Nephron progenitor cell (in vitro differentiated cells): ENCODE measurements at regions not wholly inside any gene's neighbourhood (a gene's known extent, or its start where the extent isn't known, plus 50 kb on each side); places are given as distances from the start of the nearest gene placed in this dataset.

Experiments used
- DNase-seq: peaks from one replicate; pipeline ENCODE4 v3.0.0; 2021
- H3K27ac Mint-ChIP-seq: 2 replicates; pipeline ENCODE4 v1.8.0; 2021; ENCODE audit warnings: mild to moderate bottlenecking, moderate library complexity, mixed read lengths
- H3K27me3 Mint-ChIP-seq: 2 replicates; pipeline ENCODE4 v1.8.0; 2021; ENCODE audit warnings: mild to moderate bottlenecking, low read depth, mixed read lengths; ENCODE audit not compliant: poor library complexity
- H3K36me3 Mint-ChIP-seq: 2 replicates; pipeline ENCODE4 v1.8.0; 2021; ENCODE audit warnings: low read depth, mixed read lengths
- H3K4me1 Mint-ChIP-seq: 2 replicates; pipeline ENCODE4 v1.8.0; 2021; ENCODE audit warnings: mixed read lengths
- H3K4me3 Mint-ChIP-seq: 2 replicates; pipeline ENCODE4 v1.8.0; 2021; ENCODE audit warnings: mild to moderate bottlenecking, moderate library complexity, mixed read lengths
- H3K9me3 Mint-ChIP-seq: 2 replicates; pipeline ENCODE4 v1.8.0; 2021; ENCODE audit warnings: mild to moderate bottlenecking, moderate library complexity, mixed read lengths
- TF ChIP-seq, protein P1 (sequence below): fragments of 200-600 bp; sonication (generic); IDR thresholded peaks from 2 replicates; pipeline ENCODE4 v1.5.0; 2021; ENCODE audit warnings: antibody characterized with exemption

GRCh38 chr13:48798180-48798579 lies 144.5 kb downstream of the CYSLTR2 start:
- H3K4me1 Mint-ChIP-seq = no peaks in the 10 kb centered on the region
- TF ChIP-seq, protein P1, sequence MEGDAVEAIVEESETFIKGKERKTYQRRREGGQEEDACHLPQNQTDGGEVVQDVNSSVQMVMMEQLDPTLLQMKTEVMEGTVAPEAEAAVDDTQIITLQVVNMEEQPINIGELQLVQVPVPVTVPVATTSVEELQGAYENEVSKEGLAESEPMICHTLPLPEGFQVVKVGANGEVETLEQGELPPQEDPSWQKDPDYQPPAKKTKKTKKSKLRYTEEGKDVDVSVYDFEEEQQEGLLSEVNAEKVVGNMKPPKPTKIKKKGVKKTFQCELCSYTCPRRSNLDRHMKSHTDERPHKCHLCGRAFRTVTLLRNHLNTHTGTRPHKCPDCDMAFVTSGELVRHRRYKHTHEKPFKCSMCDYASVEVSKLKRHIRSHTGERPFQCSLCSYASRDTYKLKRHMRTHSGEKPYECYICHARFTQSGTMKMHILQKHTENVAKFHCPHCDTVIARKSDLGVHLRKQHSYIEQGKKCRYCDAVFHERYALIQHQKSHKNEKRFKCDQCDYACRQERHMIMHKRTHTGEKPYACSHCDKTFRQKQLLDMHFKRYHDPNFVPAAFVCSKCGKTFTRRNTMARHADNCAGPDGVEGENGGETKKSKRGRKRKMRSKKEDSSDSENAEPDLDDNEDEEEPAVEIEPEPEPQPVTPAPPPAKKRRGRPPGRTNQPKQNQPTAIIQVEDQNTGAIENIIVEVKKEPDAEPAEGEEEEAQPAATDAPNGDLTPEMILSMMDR = no peak
- no peaks in the 10 kb centered on the region for H3K27me3 Mint-ChIP-seq
- DNase-seq = no peak
- H3K9me3 Mint-ChIP-seq = peaks cover 16% of the 10 kb centered on the region
- no peak overlapping the region for H3K27ac Mint-ChIP-seq
- H3K36me3 Mint-ChIP-seq = peaks cover 7% of the 10 kb centered on the region
- H3K4me3 Mint-ChIP-seq = no peak overlapping the region

GRCh38 chr13:48801255-48801654 lies 147.5 kb downstream of the CYSLTR2 start:
- H3K27ac Mint-ChIP-seq = no peak overlapping the region
- H3K27me3 Mint-ChIP-seq = peaks cover 6% of the 10 kb centered on the region
- no peak for DNase-seq
- H3K9me3 Mint-ChIP-seq = peaks cover 21% of the 10 kb centered on the region
- peaks cover under 1% of the 10 kb centered on the region for H3K4me1 Mint-ChIP-seq
- peaks cover 7% of the 10 kb centered on the region for H3K36me3 Mint-ChIP-seq
- H3K4me3 Mint-ChIP-seq = no peak overlapping the region
- TF ChIP-seq, protein P1 = no peak

DNA sequence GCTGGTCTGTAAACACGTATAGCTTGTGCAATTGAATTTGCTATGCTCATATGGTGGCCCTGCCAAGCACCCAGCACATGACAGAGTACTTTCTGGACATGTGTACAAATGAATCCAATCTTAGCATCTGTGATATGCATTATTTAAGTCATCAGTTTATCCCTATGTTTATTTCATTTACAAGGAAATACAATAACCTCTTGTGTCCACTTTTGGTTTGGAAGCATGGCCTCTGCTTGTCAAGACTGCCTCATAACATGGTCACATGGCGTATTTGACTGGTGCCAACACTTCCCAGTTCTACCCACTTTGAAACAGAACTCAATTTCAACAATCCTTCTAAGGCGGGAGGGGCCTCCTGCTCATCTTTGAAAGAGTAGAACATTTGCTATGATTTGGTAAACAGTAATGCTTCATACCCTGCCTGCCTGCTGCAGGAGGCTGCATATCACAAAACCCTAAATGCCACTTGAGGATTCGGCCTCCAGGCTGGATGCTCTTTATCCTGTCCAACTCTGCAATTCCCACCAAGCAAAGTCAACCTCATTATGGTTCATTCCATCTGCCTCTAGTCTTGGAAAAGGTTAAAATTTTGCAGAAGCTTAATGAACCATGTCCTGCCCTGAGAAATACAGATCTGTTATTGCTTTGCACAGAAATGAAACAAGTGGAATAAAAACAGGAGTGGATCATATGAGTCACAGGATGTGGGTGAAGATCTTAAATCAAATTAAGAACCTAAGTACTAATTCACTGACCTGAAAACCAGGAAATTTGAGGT lies 151.3 kb downstream of the CYSLTR2 start:
- H3K4me3 Mint-ChIP-seq = no peak overlapping the region
- no peaks in the 10 kb centered on the region for H3K36me3 Mint-ChIP-seq
- H3K9me3 Mint-ChIP-seq = peaks cover 5% of the 10 kb centered on the region
- H3K27ac Mint-ChIP-seq = no peak overlapping the region
- H3K27me3 Mint-ChIP-seq = peaks cover 6% of the 10 kb centered on the region
- TF ChIP-seq, protein P1 = no peak
- no peak for DNase-seq
- peaks cover 11% of the 10 kb centered on the region for H3K4me1 Mint-ChIP-seq

GRCh38 chr13:48806522-48806921 lies 152.8 kb downstream of the CYSLTR2 start:
- Mint-ChIP-seq H3K9me3 (peaks cover 6% of the 10 kb centered on the region), H3K4me3 (no peak overlapping the region), H3K36me3 (no peaks in the 10 kb centered on the region), H3K27ac (no peak overlapping the region), H3K27me3 (peaks cover 6% of the 10 kb centered on the region), H3K4me1 (peaks cover 11% of the 10 kb centered on the region)
- no peak for DNase-seq
- TF ChIP-seq, protein P1 = no peak

DNA sequence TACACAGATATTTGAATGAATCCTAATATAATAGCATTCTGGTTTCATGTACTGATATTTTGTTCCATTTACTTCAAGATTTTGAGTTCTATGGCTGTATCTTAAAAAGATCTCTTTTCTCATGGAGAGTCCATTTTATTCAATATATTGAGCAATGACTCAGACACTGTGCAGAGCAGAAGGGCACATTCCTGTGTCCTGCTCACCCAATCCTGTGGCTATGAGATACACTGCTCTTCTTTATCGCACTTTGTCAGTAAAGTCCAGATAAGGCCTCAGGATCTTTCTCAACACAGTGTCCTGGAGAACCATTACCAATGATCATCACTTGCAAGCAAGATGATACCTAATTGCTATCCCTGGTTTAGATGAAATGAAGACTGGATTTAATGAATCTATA lies 155.0 kb downstream of the CYSLTR2 start:
- peaks cover 17% of the 10 kb centered on the region for H3K9me3 Mint-ChIP-seq
- H3K27me3 Mint-ChIP-seq = peaks cover 6% of the 10 kb centered on the region
- H3K4me1 Mint-ChIP-seq = peaks cover 11% of the 10 kb centered on the region
- H3K27ac Mint-ChIP-seq = no peak overlapping the region
- no peak for DNase-seq
- TF ChIP-seq, protein P1 = no peak
- H3K36me3 Mint-ChIP-seq = no peaks in the 10 kb centered on the region
- H3K4me3 Mint-ChIP-seq = no peak overlapping the region

DNA sequence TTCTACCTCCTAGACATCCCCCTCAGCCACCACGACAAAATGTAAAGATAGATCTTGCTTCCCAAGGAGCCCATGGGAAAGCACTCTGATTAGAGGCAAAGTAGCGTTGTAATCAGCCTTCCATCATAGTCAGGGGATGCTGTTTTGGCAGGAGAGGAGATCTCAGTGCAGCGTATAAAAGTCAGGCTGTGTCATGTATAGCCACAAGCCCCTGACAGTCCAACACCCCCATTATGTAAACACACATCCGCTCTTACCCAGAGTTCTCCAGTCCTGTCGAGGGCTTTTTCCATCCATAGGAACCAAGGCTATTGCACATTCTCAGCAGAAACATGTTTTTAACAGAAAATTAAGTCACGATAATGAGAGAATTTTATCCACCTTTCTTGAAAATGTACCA lies 156.3 kb downstream of the CYSLTR2 start:
- no peaks in the 10 kb centered on the region for H3K36me3 Mint-ChIP-seq
- H3K27ac Mint-ChIP-seq = no peak overlapping the region
- peaks cover 12% of the 10 kb centered on the region for H3K9me3 Mint-ChIP-seq
- H3K27me3 Mint-ChIP-seq = no peaks in the 10 kb centered on the region
- H3K4me3 Mint-ChIP-seq = no peak overlapping the region
- H3K4me1 Mint-ChIP-seq = peaks cover 11% of the 10 kb centered on the region
- TF ChIP-seq, protein P1 = no peak
- DNase-seq = no peak
